Parathyroid adenoma (tissue), 2 donors: ENCODE measurements at regions not wholly inside any gene's neighbourhood (a gene's known extent, or its start where the extent isn't known, plus 50 kb on each side); places are given as distances from the start of the nearest gene placed in this dataset.

Experiments
- H2AFZ ChIP-seq: fragments of 300-600 bp; sonication (generic); one replicate; pipeline ENCODE4 v1.7.0; 2017; ENCODE audit warnings: antibody characterized with exemption, mild to moderate bottlenecking
- H3K27ac ChIP-seq: fragments of 300-600 bp; sonication (generic); one replicate; pipeline ENCODE4 v1.7.0; 2017
- H3K27me3 ChIP-seq: fragments of 300-600 bp; sonication (generic); one replicate; pipeline ENCODE4 v1.7.0; 2017; ENCODE audit warnings: low read length; ENCODE audit not compliant: control insufficient read depth, insufficient read depth
- H3K36me3 ChIP-seq: fragments of 300-600 bp; sonication (generic); one replicate; pipeline ENCODE4 v1.7.0; 2017; ENCODE audit warnings: low read length; ENCODE audit not compliant: control insufficient read depth, insufficient read depth
- H3K4me1 ChIP-seq: fragments of 300-600 bp; sonication (generic); one replicate; pipeline ENCODE4 v1.7.0; 2017; ENCODE audit warnings: control low read depth
- H3K4me2 ChIP-seq: fragments of 300-600 bp; sonication (generic); one replicate; pipeline ENCODE4 v1.7.0; 2017; ENCODE audit warnings: low read length
- H3K4me3 ChIP-seq: fragments of 300-600 bp; sonication (generic); one replicate; pipeline ENCODE4 v1.7.0; 2017; ENCODE audit warnings: low read depth, low read length
- H3K79me2 ChIP-seq: fragments of 300-600 bp; sonication (generic); one replicate; pipeline ENCODE4 v1.7.0; 2017; ENCODE audit warnings: control low read depth
- H3K9ac ChIP-seq: fragments of 300-600 bp; sonication (generic); one replicate; pipeline ENCODE4 v1.7.0; 2017; ENCODE audit warnings: mild to moderate bottlenecking
- H3K9me3 ChIP-seq: fragments of 300-600 bp; sonication (generic); one replicate; pipeline ENCODE4 v1.7.0; 2017; ENCODE audit warnings: low read length; ENCODE audit not compliant: control insufficient read depth
- CTCF ChIP-seq: fragments of 300-600 bp; sonication (generic); IDR thresholded peaks from one replicate; pipeline ENCODE4 v1.7.0; 2017; ENCODE audit warnings: antibody characterized with exemption, mild to moderate bottlenecking
- donor health status: primary hyperparathyroidism.

DNA sequence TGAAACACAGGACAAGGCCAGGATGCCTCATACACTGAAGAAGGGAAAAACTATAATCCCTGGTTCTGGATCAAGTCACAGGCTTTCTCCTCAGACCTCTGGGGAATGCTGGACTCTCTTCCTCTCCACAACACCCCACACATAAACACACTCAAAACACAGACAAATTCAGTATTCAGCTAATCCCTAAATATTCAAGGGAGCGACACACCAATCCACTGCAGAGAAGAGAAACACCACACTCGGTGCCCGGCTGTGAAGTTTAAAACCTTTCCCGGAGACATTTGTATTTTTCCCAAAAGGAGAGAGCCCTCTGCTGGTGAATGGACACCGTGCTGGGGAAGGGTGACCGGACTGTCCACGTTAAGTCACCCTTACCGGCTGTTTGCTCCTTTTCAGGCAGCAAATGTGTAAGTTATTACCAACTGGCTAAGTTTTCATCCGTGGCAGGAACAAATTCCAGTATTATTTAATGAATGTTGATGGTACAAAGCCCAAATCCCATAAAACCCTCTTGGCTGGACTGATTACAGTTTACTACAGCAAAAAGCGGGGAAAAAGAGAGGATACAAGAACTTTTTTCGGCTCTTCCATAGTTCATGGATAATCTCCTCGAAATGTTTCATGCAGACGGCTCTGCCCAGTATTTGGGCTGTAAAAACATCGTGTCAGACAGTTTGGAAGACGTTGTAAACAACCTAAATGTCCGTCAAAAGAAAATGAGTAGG, 130.9 kb upstream of the SLC30A5 start:
- Histone ChIP-seq H3K79me2 (no peaks in the 10 kb centered on the region), H3K4me1 (peaks cover 11% of the 10 kb centered on the region), H3K9me3 (no peaks in the 10 kb centered on the region), H2AFZ (peak overlapping the region; percentile 82), H3K36me3 (no peaks in the 10 kb centered on the region), H3K27me3 (no peaks in the 10 kb centered on the region), H3K4me2 (peak overlapping the region; percentile 59), H3K9ac (no peak overlapping the region), H3K27ac (peak overlapping the region; percentile 4), H3K4me3 (peak overlapping the region; percentile 8)
- TF ChIP-seq CTCF: peak; percentile 90

- H3K4me3 ChIP-seq: no peak overlapping the region
- no peaks in the 10 kb centered on the region for H3K9me3 ChIP-seq
These were observed 129.1 kb upstream of the SLC30A5 start for GRCh38 chr5:68964679-68965078.

GRCh38 chr5:68965926-68966325, 127.9 kb upstream of the SLC30A5 start:
- H3K27ac ChIP-seq: no peak overlapping the region

More at GRCh38 chr5:68964679-68965078, 129.1 kb upstream of the SLC30A5 start:
- H2AFZ ChIP-seq: no peak overlapping the region
- no peak overlapping the region for H3K27ac ChIP-seq
- no peaks in the 10 kb centered on the region for H3K36me3 ChIP-seq
- no peaks in the 10 kb centered on the region for H3K79me2 ChIP-seq
- no peak overlapping the region for H3K4me2 ChIP-seq
- no peaks in the 10 kb centered on the region for H3K27me3 ChIP-seq
- H3K9ac ChIP-seq: no peak overlapping the region
- peaks cover 9% of the 10 kb centered on the region for H3K4me1 ChIP-seq
- no peak for TF ChIP-seq CTCF

GRCh38 chr5:68966596-68966995, 127.2 kb upstream of the SLC30A5 start:
- no peak overlapping the region for H3K4me2 ChIP-seq
- peaks cover 9% of the 10 kb centered on the region for H3K4me1 ChIP-seq
- H3K27ac ChIP-seq: no peak overlapping the region
- no peaks in the 10 kb centered on the region for H3K27me3 ChIP-seq
- no peak overlapping the region for H3K4me3 ChIP-seq
- no peak for TF ChIP-seq CTCF
- H3K36me3 ChIP-seq: no peaks in the 10 kb centered on the region
- H2AFZ ChIP-seq: peak overlapping the region; percentile 55
- H3K79me2 ChIP-seq: no peaks in the 10 kb centered on the region
- no peaks in the 10 kb centered on the region for H3K9me3 ChIP-seq
- no peak overlapping the region for H3K9ac ChIP-seq

More at GRCh38 chr5:68965926-68966325, 127.9 kb upstream of the SLC30A5 start:
- H3K4me2 ChIP-seq: no peak overlapping the region
- H3K4me1 ChIP-seq: peaks cover 9% of the 10 kb centered on the region
- no peak overlapping the region for H3K9ac ChIP-seq
- no peak for TF ChIP-seq CTCF
- H3K4me3 ChIP-seq: no peak overlapping the region
- no peaks in the 10 kb centered on the region for H3K79me2 ChIP-seq
- H3K27me3 ChIP-seq: no peaks in the 10 kb centered on the region
- peak overlapping the region; percentile 55 for H2AFZ ChIP-seq
- H3K36me3 ChIP-seq: no peaks in the 10 kb centered on the region
- H3K9me3 ChIP-seq: no peaks in the 10 kb centered on the region

DNA sequence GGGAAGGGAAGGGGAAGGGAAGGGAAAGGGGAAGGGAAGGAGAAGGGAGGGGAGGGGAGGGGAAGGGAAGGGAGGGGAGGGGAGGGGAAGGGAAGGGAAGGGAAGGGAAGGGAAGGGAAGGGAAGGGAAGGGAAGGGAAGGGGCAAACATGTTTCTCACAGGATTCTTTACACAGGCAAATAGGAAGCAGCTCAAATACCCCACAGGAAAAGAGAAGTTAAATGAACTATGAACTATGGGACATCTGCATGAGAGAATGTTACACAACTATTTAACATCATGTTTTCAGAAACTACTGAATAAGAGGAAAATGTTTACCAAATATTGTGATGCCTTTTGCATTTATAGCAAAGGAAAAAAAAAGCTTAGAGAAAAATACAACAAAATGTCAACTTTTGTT, 125.4 kb upstream of the SLC30A5 start:
- H2AFZ ChIP-seq: no peak overlapping the region
- H3K27me3 ChIP-seq: no peaks in the 10 kb centered on the region
- no peaks in the 10 kb centered on the region for H3K9me3 ChIP-seq
- H3K4me2 ChIP-seq: no peak overlapping the region
- no peak overlapping the region for H3K9ac ChIP-seq
- H3K36me3 ChIP-seq: no peaks in the 10 kb centered on the region
- no peaks in the 10 kb centered on the region for H3K4me1 ChIP-seq
- TF ChIP-seq CTCF: no peak
- H3K4me3 ChIP-seq: no peak overlapping the region
- no peaks in the 10 kb centered on the region for H3K79me2 ChIP-seq
- H3K27ac ChIP-seq: no peak overlapping the region
